ENCODE measurements at regions not wholly inside any gene's neighbourhood (a gene's known extent, or its start where the extent isn't known, plus 50 kb on each side); places are given as distances from the start of the nearest gene placed in this dataset.

DNA sequence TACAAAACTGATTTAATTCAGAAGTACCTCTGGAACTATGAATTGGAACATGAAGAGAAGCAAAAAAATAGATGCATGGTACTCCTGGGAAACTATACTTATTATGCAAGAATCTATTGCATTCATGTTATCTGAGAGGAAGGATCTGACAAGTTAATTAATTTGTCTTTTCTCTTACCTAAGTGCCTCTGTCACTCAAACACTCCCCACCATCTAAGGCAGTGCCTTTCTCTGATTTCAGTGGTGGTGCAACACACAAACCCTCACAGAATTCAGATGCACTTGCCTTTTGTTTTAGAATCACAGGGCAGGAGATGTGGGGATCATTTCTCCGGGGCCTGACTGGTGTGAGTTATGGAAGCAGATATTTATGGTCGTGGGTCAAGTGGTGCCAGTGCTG lies 52.5 kb upstream of the C9orf72 start:
- no peak for DNase-seq

DNA sequence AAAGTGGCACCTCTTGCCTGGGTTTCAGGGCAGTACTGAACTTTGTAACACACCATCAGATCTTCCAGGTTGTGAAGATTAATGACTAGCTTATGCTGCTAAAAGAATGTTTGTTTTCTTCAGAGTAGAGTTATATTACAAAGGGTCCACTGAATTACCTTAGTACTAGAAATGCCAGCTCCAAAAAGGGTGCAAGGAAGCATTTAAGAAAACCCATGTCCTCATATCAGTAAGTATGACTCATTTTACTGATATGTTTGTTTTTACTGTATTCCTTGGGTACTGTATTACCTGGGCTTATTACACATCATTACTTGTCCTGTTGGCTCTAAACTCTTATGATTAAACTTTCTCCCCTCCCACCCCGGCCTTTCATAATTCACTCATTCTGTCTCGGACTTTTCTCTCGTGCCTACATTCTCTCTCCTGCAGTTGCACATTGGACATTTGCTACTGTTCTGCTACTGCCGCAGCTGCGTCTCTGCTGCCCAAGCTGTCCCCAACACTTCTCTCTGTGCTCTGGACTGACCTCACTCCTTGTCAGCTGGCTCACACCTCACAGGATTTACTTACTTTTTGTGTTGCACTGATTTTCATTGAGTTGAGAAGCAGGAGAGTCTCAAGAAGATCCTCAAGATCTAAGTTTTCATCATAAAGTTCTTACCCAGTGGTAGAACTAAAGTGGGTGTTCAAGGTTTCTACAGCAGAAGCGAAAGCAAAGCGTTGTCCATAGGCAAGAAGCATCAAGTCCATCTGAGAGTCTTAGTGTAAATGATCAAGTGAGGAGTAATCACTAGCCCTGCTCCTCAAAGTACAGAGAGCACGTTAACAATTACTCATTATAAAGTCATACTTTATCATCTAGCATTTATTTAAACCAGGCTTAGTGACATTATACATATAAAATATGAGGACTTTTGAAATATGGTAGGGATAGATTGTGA lies 53.2 kb upstream of the C9orf72 start:
- DNase-seq, result no peak

DNA sequence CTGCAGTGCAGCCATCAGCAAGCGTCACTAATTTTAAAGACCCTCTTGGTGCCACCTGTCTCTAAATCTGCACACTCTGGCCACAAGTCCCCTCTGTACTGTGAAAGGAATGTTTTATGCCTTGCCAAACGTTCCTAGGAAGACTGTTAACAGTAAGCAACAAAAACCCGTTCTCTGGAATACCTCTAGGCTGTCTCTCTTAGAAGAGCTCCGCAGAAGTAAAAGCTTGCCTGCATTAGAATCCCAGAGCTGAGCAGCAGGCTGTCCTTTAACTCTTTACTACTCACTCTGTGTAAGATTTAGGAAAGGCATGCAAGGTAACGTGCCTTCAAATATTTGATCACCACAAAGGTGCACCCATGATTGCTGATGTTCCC lies 53.9 kb upstream of the C9orf72 start:
- DNase-seq, result no peak

DNA sequence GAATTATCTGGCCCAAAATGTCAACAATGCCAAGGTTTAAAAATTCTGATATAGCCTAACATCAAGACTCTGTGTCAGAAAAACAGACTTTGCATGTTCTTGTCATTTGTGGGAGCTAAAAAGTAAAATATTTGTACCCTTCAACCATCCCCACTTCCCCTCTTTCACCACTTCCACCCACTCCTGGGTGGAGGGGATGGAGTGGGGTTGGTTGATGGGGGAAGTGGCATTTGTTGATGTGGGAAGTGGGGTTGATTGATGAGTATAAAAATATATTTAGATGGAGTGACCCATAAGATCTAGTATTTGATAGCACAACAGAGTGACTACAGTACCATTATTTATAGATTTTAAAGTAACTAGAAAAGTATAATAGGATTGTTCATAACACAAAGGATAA lies 55.0 kb upstream of the C9orf72 start:
- no peak for DNase-seq

DNA sequence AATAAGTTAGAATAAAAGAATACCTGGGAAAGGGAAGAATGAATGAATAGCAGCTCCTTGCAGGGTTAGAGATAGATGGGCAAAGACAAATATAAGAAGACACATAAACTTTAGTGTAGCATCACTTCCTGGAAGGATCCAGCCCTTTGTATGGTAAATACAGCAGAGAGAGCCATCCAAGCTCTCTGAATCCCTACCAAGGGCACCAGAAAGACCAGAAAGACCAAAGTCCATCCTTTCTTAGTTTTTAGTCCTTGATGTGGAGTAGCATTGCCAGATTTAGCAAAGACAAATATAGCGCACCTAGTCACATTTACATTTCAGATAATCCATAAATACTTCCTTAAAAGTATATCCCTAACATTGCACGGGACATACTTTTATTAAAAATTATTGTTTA lies 56.1 kb upstream of the C9orf72 start:
- DNase-seq, result no peak

DNA sequence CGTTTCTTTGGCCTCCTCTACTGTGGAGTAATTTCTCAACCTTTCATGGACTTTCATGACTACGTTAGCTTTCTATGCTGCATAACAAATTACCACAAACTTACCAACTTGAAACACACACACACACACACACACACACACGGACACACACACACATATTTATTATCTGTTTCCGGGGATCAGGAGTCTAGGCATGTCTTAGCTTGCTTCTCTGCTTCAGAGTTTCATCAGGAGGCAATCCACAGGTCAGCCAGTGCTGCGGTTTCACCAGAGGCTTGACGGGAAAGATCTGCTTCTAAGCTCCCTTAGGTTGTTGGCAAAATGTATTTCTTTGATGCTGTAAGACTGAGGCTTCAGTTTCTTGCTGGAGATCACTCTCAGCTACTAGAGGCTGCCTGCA lies 59.0 kb upstream of the C9orf72 start:
- no peak for DNase-seq

DNA sequence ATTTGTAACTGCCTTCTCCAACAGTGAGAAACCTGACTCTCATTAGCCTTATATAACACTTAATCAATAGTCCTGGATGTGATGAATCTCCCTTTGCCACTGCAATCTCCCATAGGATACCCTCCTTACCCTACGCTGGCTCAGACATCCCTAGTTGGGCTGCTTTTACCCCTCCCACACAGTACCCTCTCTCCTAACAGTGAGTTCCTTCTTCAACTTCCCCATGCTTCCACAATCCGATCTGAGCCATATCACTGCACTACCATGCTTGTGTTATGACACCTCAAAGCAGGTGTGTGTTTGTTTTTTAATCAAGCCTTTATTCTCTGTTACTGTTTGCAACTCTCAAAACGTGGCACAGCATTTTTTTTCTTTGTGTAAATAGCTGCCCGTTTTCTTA lies 60.5 kb upstream of the C9orf72 start:
- no peak for DNase-seq

DNA sequence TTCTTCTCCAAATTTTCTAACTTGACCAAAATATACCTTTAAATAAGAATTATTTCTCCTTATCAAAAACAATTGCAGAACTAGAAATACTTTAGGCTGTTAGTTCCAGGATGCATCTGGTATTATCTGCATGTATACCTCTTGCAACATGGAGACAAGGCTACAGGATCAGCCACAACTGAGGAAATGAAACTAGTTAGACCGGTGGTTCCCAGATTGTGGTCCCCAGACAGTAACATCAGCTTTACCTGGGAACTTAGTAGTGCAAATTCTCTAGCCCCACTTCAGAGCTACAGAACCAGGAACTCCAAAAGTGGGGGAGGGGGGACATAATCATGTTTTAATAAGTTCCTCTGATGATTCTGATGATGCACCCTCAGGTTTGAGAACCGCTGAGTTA lies 61.6 kb upstream of the C9orf72 start:
- no peak for DNase-seq

DNA sequence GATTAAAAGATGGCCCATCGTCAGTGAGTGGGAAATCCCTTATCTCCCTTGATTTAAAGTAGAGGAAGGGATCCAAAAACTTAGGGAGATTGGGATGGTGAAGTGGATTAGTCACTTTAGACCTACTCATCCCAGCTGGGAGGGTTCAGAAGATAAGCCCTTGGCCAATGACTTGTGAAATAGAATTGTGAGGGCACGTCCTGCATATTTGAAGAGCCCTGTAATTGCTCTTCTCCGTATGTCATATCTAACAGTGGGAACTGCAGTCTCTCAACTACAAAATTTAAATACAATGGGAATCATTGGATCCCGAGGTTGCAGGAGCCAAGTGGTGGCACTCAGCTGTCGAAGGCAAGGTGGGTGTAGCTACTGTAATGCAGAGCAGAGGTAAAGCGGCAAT lies 65.4 kb upstream of the C9orf72 start:
- DNase-seq, result no peak

DNA sequence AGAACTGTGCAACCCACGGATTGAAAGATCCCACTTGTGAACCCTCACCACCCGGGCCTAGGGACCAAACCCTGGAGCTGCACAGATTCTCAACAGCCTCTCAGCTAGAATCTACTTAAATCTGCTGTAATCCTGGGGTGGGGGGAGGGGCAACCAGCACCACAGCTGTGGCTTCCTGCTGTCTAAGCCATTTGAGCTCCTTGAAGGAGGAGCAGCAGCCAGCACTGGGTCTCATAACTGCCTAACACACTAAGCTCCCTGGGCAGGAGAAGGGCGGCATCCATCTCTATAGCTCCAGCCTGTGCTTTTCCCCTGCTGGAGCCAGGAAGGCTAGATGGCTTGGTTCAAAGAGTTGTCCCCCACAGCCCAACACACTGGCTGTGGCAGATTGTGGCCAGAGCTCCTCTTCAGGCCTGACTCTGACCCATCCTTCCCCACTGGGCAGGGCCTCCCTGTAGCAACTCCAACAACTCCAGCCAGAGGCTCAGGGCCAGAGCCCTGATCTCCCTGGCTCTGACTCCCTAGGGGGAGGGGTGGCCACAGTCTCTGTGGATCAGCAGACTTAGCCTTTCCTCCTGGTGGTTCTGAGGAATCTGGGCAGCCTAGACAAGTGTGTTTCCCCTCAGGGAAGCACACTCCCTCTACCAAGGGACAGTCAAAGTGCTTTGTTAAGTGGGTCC lies 72.0 kb upstream of the C9orf72 start:
- DNase-seq, result no peak

DNA sequence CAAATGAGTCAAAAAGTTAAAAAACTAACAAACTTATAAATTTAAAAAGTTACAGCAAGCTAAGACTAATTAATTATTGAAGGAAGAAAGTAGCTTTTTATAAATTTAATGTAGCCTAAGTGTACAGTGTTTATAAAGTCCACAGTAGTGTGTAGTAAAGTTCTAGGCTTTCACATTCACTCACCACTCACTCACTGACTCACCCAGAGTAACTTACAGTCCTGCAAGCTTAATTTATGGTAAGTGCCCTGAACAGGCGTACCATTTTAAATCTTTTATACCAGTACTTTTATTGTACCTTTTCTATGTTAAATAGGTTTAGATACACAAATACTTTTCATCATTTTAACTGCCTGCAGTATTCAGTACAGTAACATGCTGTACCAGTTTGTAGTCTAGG lies 80.0 kb upstream of the C9orf72 start:
- no peak for DNase-seq

DNA sequence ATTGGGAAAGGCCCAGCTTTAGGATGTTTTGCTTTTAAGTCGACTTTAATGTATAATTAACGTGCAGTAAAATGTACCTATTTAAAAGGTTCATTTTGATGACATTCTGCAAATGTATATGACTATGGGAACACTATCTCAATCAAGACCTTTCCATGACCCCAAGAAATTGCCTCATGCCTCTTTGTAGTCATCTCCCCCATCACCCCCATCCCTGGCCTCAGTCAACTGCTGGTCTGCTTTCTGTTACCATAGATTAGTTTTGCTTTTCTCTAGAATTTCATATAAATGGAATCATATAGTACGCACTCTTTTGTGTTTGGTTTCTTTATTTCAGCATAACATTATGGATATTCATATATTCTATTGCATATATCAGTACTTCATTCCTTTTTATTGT lies 80.7 kb upstream of the C9orf72 start:
- no peak for DNase-seq

DNA sequence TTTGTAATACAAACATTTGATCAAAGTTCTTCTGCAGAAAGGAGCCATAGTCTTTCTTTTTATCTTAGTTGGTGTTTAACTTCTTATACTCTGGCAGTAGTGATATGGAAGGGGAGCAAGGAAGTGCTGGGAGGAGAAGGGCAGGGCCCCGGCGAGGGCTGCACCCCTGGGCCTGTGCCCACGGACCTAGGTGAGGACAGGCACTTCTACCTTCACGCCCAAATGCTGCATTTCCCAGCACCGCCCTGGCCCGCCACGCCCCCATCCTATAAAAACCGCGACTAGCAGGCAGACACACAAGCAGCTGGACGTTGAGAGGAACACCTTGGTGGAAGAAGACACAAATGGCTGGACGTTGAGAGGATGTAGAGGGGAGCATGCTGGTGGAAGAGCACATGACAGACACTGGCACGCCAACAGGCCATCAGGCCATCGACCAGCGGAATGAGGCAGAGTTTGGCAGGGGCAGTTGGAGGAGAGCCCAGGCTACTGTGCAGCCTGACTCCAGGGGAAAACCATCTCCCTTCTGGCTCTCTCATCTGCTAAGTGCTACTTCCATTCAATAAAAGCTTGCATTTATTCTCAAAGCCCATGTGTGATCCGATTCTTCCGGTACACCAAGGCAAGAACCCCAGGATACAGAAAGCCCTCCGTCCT lies 81.5 kb upstream of the C9orf72 start:
- no peak for DNase-seq

DNA sequence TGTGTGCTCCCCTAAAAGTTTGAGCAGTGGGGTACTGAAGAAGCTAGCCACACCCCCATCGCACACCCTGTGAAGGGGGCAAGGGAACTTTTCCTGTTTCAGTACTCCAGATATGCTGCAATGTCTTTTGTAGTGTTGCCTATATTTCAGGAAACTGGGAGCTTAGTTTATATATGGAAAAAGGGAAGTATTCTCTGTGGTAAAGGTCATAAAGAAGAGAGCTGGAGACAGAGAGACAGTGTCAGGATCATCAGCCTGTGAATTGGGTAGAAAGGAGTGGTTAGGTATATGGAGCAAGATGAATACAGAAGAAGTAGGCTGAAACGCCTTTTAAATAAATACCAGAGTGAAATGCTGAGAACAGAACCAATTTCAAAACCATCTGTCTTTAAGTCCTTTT lies 82.2 kb upstream of the C9orf72 start:
- DNase-seq, result no peak

DNA sequence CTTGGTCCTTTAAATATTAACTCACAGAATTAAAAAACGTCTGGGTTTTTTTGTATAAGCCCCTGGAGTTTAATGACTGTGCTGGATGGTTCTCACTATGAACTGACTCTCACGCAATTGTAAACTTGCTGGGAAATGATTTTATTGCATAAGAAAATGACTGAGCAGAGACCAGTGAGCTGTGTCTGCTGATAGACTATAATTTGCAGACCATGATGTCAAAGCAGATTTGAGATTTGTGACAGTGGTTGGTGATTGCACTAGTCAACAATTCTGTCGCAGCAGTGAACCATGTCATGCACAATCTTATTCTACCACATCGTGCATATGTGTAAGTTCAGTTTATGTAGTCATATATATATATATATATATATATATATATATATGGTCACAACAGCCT lies 85.7 kb upstream of the C9orf72 start:
- no peak for DNase-seq

DNA sequence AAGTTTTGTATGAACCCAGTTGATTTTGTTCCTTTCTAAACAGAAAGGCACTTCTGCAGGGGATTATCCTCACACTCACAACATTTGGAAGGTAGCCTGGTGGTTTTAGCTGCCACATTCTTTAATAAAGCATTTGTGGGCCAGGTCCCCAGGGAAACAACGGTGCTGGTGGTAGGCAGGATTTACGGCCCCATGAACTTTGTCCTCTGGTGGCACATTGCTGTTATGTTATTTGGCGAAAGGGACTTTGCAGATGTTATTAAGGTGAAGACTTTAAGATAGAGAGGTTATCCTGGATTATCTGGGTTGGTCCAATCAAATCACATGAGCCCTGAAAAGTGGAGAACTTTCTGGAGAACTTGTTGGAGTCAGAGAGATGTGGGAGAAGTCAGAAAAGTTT lies 86.3 kb upstream of the C9orf72 start:
- no peak for DNase-seq

DNA sequence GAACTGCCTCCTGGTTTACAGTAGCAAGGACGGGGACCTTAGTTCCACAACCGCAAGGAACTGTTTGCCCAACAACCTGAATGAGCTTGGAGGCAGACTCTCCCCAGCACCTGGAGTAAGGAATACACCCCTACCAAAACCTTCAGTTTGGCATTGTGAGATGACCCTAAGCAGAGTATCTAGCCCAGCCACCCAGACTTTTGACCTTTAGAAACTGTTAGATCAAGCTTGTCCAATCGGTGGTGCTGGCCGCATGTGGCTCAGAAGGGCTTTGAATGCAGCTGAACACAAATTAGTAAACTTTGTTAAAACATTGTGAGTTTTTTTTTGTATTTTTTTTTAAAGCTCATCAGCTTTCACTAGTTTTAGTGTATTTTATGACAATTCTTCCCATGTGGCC lies 86.9 kb upstream of the C9orf72 start:
- DNase-seq, result no peak

DNA sequence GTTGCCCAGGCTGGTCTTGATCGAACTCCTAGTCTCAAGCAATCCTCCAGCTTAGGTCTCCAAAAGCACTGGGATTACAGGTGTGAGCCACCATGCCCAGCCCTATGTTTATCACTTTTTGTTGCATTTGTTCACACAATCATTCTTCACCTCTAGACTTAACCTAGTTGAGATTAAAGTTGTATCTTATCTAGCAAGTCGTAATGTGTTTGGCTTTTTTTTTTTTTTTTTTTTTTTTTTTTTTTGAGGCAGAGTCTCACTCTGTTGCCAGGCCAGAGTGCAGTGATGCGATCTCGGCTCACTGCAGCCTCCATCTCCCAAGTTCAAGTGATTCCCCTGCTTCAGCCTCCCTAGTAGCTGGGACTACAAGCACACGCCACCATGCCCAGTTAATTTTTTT lies 90.2 kb upstream of the C9orf72 start:
- no peak for DNase-seq

DNA sequence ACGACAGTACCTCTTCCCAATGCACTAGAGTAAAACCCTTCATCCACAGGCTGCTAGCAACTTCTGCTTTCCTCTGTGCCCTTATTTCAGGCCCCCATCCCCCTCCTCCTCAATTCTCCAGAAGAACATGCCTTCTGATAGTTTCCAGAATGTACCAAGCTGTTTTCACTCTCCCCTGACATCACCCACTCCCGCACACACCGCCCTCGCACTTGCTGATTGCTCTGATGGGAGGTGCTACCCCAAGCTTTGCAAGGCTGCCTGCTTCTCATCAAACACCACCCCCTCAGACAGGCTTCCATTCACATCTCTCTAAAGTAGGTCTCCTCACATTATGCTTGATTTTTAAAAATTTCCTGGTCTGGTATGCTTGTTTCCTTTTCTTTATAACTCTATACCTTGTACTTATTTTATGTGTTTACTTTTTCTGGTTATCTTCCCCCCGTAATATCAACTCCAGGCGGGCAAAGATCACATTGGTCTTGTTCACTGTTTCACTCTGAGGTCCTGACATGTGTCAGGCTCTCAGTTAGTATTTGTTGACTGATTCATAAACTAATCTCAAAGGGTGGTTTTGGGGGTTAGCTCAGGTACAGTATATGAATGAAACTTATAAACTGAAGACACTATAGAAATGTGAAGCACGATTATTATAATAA lies 91.0 kb upstream of the C9orf72 start:
- DNase-seq, result no peak

DNA sequence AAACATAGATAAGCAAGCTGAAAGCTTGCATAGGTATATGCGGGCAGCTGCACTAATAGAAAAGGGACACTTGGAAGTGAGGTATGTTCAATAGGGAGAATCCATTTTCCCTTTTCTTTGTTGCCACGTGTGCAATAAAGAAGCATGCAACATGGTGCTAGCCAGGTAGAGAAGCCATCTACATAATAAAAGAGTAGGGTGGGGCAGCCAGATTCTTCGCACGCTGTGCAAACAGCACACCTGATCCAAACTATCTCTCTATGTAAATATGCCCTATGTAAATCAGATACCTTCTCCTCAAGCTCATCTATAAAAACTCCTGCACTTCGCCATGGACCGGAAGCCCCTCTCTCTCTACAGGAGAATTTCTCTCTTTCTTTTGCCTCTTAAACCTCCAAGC lies 91.9 kb upstream of the C9orf72 start:
- DNase-seq, result no peak

DNA sequence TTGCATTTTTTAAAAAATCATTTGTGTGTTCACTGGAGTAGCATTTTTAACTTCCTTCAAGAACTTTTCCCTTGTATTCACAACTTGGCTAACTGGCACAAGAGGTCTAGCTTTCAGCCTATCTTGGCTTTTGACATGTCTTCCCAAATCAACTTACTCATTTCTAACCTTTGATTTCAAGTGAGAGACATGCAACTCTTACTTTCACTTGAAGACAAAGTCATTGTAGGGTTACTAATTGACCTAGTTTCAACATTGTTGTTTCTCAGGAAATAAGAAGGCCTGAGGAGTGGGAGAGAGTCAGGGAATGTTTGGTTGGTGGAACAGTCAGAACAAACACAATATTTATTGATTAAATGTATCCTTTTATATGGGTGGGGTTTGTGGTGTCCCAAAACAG lies 95.0 kb upstream of the C9orf72 start:
- no peak for DNase-seq

DNA sequence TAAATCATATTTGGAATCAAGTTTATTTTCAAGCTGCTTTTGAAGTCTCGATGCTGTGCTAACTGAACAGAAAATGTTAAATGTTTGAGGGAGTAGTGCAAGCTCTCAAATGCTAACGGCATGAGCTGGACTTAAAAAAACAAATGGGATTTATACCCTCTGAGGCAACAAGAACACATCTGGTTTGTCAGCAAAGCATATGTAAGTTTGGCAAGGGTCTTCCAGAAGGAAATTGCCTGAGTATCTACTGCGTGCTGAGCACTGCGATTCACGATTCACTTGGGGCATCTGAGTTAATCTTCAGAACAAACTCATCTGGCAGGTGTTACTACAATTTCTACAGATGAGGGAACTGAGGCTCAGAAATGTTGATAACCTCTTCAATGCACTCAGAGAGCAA lies 98.4 kb upstream of the C9orf72 start:
- DNase-seq, result no peak

DNA sequence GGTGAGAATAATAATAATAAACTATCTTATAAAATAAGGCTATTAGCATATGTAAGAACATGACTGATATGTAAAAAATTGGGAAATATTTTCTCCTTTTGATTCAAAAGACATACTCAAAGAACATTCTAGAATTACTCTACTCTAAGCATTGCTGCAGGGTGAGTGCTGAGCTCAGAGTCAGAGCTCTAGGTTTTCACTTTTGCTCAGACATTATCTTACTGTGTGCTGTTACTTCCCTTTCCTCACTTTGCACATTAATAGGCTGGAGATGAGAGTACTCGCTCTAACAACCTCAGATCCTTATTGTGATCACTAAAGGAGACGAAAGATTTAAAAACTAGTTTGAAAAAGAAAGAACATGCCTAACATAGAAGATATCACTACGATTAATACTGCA lies 99.4 kb upstream of the C9orf72 start:
- no peak for DNase-seq

DNA sequence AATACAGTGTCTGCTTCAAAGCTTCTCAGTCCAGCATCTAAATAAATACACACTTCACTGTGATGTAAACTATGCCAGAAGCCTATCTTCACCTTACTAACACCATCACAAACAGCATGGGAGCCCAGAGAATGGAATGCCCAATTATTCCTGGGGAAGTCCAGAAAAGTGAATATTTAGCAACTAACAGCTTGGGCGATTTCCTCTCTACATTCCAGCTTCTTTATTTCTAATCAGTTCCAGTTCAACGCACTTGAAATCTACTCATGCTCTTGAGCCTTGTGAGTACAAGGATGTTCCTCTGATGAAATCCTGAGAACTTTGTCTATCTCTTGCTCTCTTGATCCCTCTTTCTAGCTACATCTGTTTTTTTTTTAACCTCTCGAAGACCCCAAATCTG lies 100.4 kb upstream of the C9orf72 start:
- no peak for DNase-seq
